ENCODE measurements at regions not wholly inside any gene's neighbourhood (a gene's known extent, or its start where the extent isn't known, plus 50 kb on each side); places are given as distances from the start of the nearest gene placed in this dataset.
A peak's percentile ranks its signal among the peaks of the same experiment; 100 is the strongest.

DNA sequence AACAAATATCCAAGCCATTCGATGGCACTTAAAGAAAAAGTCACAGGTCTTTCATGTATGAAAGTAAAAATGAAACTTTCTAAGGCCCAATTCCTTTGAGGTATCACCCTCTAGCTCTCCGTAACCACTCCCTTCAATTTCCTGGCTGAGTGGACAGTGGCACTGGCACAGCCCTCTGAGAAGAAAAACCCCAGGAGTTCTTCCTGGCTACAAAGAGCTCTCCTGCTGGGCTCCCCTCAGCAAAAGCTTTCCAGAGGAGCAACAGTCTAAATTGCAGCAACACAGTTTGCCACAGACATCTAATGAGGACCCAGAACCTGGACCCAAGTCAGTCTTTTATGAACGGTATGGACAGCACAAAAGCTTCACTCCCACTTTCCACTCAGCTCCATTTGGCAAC lies 71.8 kb downstream of the FUNDC1 start:
- no peak for DNase-seq

DNA sequence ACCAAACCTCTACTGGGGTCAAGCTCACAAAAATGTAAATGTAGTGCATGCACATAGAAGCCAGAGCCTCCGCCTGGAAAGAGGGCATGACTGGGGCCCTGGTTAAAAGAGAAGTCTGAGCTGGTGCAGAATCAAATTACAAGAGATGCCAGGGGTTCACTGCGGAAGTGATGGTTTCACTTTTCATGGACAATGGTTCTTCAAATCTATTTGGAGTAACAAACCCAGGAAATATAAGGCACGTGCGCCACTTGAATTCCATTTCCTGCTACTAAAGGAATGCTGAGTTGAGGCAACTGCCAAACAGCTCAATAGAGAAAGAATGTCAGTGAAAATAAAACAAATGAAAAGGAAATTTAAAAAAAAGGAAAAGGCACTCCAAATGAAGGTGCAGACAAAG lies 79.8 kb downstream of the FUNDC1 start:
- DNase-seq: no peak

DNA sequence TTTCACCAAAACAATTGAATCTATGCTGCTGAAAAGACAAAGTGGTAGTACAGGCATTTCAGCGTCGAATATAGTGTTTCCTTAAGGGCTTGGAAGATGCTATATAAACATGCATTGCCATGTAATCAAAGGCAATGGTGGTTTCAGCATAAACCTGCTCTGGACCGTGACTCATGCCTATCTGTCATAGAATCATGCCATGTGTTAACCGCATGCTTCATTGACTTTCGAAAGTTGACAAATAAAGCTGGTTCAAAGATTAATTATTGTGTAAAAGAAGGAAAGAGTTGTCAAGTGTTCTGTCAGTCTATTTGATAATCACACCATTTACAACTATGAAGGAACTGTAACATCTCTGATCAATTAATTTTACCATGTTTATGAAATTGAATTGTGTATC lies 83.2 kb downstream of the FUNDC1 start:
- DNase-seq: no peak

DNA sequence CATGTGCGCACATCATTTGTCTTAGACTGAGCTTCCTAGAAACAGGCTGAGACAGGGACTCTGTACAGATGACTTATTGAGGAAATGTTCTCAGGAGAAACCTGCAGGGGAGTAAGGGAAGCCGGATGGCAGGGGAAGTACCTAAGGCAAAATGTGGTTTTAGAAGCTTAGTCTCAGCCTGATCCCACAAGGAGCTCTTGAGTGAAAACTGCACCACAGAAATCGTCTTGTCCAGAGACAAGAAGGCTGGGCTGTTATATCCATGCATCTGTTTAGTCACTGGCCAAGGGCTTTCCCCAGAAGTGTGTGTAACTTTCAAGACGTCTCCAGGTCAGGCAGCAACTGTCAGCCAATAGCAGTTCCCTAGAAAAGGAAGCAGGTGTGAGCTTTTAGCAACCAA lies 86.0 kb downstream of the FUNDC1 start:
- no peak for DNase-seq

DNA sequence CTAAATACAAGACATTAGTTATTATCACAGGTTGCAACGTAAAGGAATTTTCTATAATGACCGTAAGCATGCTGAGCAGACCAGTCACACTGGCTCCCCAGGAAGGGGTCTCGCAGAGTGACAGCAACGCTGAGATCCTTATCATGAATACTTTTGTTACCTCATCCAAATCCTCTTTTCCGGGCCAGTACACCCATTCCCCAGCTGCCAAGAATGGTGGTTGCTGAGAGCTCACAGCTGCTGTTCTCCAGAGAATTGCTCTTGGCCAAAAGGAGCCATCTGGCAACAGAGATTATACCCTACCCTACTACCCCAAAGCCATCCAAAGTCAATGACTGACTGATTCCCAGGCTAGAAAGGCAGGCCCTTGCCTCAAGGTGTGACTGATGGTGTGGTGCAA lies 91.6 kb downstream of the FUNDC1 start:
- DNase-seq: no peak

DNA sequence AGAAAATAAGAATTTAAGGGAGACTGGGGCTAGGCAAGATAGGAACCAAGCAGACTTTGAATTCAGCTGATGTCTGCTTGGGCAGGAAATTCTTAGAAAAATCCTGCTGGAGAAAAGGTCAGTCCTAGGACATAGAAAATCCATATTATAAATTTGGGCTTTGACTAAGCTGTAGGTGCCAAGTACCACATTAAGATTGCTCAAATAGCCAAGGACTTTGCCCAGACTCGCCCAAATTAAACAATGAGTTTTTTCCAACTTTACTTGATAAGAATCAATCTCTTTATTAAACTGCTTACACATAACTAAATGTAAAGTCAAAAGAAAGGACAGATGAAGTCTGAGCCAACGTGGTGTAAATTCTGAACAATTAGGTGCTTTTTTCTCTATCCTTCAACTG lies 95.4 kb downstream of the FUNDC1 start:
- DNase-seq: no peak

DNA sequence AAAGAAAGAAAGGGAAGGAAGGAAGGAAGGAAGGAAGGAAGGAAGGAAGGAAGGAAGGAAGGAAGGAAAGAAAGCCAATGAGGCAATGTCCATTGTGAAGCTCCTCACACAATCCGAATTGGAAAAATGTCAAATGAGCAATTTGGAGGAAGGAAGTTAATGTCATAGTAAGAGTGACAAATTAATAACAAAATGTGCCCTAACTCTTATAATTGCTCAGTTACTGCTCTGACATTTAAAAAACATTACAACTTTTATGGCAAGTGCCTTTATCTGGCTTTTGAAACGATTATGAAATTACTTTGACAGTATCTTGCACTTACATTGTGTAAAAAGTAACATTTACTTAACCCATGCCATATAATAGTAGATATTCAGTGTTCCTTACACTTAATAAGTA lies 96.5 kb upstream of the EFHC2 start:
- no peak for DNase-seq

DNA sequence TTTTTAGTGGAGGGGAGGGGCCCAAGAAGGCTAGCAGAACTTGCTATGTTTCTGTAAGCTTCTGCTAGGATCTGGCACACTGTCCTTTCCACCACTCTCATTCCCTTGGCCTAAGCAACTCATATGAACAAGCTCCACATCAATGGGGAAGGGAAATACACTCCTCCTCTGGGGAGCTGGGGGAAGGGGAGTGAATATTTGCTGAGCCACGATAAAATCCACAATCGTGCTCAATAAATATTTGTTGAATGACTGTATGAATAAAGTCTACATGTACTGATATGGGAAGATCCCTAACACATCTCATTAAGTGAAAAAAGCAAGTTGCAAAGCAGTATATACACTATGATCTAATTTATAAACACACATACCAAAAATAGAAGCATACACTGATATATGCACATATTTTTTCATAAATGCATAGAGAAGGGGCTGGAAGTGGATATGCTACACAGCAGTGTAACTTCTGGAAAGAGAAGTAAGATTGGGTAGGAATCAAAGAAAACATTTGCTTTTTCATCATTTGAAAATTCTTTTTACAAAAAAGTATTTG lies 95.8 kb upstream of the EFHC2 start:
- DNase-seq: no peak

DNA sequence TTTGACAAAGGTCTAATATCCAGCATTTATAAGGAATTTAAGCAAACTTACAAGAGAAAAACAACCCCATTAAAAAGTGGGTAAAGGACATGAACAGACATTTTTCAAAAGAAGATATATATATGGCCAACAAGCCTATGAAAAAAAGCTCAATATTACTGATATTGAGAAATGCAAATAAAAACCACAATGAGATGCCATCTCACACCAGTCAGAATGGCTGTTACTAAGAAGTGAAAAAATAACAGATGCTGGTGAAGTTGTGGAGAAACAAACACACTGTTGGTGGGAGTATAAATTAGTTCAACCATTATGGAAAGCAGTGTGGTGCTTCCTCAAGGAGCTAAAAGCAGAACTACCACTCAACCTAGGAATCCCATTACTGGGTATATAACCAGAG lies 91.6 kb upstream of the EFHC2 start:
- no peak for DNase-seq

DNA sequence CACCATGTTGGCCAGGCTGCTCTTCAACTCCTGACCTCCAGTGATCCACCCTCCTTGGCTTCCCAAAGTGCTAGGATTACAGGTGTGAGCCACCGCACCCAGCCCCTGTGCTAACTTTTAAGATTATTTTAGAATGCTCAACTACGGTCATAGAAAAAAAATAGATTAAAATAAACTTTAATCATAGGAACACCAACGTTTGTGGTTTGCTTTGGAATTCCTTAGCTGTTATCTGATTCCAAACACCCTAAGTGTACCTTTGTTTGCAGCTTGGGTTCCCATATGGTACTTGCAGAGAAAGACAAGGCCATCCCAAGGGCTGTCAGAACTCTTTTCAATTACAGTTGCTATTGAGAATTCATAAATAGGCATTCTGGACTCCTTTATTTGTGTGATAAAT lies 90.1 kb upstream of the EFHC2 start:
- DNase-seq: no peak

DNA sequence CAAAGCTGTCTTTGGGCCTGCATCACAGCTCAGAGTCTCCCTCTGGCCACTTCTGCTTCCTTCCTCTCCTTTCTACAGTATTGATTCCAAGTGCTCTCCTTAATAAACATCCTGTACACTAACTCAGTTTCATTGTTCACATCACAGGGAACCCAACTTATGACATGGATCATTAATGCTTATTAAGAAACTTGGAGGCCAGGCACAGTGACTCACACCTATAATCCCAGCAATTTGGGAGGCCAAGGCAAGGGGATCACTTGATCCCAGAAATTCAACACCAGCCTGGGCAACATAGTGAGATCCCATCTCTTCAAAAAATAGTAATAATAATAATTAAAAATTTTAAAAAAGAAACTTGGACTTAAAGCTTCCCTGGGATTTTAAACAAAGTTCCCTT lies 89.2 kb upstream of the EFHC2 start:
- DNase-seq: no peak

DNA sequence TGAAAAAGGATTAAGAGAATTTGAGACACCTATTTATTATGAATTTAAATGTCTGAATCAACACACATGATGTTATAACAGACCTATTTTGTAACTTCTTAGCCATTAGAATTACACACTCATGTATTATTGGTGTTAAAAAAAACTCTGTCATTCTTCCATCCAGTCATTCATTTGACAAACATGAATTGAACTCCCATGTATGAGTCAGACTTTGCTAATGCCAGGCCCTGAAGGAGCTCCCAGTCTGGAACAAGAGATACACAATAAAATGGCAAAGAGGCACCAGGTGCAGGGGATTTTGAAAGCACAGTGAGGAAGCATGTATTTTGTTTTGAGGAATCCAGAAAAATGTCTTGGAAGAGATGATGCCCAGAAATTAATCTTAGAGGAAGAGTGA lies 87.7 kb upstream of the EFHC2 start:
- DNase-seq: no peak

DNA sequence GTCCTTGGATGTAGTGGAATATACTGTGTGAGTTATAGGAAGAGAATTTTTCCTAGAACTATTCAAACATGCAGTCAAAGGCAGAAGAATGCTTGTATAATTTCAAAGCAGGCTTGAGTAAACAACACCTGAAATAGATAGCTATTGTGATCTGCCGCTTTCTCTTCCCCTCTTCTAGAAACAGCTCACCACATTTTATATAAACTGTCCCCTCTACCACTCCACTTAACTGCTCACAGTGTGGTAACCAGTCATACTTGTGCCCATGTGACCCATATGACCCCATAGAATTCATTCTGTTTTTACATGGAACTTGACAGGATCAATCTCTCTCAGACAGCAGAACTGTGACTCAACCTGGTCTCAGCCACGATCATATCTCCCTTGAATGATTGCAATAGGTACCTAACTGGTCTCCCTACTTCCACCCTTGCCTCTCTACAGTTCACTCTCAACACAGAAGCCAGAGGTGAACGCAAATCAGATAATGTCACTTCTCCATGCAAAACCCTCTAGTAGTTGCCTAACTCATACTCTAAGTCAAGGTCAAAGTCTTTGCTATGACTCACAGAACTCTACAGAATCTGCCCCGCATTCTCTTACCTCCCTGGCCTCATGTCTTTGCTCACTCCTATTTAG lies 85.6 kb upstream of the EFHC2 start:
- no peak for DNase-seq

DNA sequence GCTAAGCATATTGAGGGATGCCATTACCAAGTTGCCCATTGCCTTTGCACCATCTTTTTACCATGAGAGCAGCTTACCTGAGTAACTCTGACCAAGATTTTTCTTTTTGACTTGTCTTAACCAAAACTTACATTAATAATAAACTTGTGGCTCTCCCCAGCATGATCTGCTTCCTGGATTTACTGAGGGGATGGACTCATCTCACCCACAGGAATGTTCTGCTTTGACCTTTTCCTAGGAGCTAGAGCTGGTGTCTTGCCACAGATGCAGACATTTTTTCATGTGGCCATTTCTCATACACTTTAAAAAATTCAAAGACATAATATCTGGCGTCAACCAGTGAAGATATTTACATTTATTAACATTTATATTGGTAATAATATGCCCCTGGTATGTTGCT lies 79.2 kb upstream of the EFHC2 start:
- no peak for DNase-seq

DNA sequence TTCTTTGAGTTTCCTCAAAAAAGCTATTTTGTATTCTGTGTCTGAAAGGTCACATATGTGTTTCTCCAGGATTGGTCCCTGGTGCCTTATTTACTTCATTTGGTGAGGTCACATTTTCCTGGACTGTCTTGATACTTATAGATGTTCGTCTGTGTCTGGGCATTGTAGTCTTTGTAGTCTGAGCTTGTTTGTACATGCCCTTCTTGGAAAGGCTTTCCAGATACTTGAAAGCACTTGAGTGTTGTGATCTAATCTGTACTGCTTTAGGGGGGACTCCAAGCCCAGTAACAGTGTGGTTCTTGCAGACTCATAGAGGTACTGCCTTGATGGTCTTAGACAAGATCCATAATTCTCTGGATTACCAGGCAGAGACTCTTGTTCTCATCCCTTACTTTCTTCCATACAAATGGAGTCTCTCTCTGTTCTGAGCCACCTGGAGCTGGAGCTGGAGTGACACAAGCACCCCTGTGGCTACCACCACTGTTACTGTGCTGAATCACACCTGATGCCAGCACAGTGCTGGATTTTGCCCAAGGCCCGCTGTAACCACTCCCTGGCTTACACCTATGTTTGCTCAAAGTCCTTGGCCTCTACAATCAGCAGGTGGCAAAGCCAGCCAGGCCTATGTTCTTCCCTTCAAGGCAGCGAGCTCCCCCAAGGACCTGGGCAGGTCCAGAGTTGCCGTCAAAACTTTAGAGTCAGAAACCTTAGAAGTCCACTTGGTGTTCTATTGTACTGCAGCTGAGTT lies 72.3 kb upstream of the EFHC2 start:
- no peak for DNase-seq

DNA sequence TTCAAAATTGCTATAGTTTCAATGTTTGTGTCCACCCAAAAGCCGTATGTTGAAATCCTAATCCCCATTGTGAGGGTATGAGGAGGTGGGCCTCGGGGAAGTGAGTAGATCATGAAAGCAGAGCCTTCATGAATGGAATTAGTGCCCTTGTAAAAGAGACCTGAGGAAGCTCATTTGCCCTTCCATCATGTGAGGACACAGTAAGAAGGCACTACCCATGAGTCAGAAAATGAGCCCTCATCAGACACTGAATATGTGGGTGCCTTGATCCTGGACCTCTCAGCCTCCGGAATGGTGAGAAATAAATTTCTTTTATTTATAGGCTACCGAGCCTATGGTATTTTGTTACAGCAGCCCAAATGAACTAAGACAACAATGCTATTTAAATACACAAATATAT lies 57.7 kb upstream of the EFHC2 start:
- DNase-seq: no peak

DNA sequence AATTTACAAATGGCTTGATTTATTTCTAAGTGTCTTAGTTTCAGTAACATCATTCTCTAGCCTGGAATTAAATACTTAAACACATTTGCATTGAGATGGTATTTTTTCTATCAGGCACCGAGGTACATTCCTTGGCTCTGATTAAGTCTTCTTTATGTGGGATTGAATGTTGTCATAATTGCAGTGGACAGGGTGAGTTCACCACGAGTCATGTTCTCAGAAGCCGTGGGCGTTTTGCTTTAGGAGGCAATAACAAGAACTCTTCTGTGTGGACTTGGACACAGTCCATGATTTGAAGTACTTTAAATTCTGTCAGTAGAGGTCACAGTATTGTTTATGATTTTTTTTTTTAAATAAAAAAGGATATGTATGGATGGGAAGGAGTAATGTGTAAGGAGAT lies 57.1 kb upstream of the EFHC2 start:
- DNase-seq: peak; percentile 5

DNA sequence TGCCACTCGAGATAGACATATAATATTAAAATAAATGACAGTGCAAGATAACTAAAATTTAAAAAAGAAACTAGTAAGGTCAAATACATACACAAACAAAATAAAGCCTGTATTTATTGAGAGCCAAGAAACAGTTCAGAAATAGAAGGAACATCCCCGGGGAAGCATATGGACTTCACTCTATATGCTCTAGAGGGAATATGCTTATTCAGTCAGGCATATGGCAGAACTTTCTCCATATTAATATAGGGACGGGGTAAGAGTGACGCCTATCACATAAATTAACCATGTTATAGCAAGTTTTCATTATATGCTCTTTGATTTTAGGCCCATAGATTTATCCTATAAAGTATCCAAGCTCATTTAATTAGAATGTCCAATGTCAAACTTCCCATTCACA lies 56.7 kb upstream of the EFHC2 start:
- DNase-seq: no peak

Measured in T1000 (cell line).